HEK293T (cell line): ENCODE measurements at regions not wholly inside any gene's neighbourhood (a gene's known extent, or its start where the extent isn't known, plus 50 kb on each side); places are given as distances from the start of the nearest gene placed in this dataset.

Source experiments
- CTCF ChIA-PET: fragments of 350-600 bp; formaldehyde crosslinking; extraction: SDS; loops from one replicate; lab custom pipeline; 2021; ENCODE audit warnings: antibody characterized with exemption, inconsistent platforms; lab: Yijun Ruan, JAX
- POLR2A ChIA-PET: fragments of 350-600 bp; formaldehyde crosslinking; extraction: SDS; loops from one replicate; lab custom pipeline; 2020; ENCODE audit warnings: antibody characterized with exemption, inconsistent platforms; lab: Yijun Ruan, JAX
- DNase-seq: peaks from one replicate; pipeline ENCODE4 v3.0.0; 2012; ENCODE audit warnings: mixed read lengths; ENCODE audit errors: extremely low spot score
- ARNT ChIP-seq: fragments of 450-650 bp; IDR thresholded peaks from 2 replicates; pipeline ENCODE4 v1.6.1; 2017; ENCODE audit warnings: mild to moderate bottlenecking
- BHLHE40 ChIP-seq: fragments of 450-650 bp; IDR thresholded peaks from 2 replicates; pipeline ENCODE4 v1.6.1; 2016; ENCODE audit warnings: mild to moderate bottlenecking, moderate library complexity, borderline replicate concordance
- CTBP1 ChIP-seq: fragments of 450-650 bp; IDR thresholded peaks from 2 replicates; pipeline ENCODE4 v1.6.1; 2016; ENCODE audit warnings: borderline replicate concordance
- ELF4 ChIP-seq: fragments of 450-650 bp; IDR thresholded peaks from 2 replicates; pipeline ENCODE4 v1.6.1; 2017; ENCODE audit warnings: antibody characterized with exemption
- FOXA1 ChIP-seq: fragments of 450-650 bp; IDR thresholded peaks from 2 replicates; pipeline ENCODE4 v1.6.1; 2016; ENCODE audit warnings: mild to moderate bottlenecking
- FOXK2 ChIP-seq: fragments of 450-650 bp; IDR thresholded peaks from 2 replicates; pipeline ENCODE4 v1.6.1; 2016; ENCODE audit warnings: mild to moderate bottlenecking
- FOXM1 ChIP-seq: fragments of 450-650 bp; IDR thresholded peaks from 2 replicates; pipeline ENCODE4 v1.6.1; 2017; ENCODE audit warnings: mild to moderate bottlenecking, borderline replicate concordance
- HDGF ChIP-seq: fragments of 450-650 bp; IDR thresholded peaks from 2 replicates; pipeline ENCODE4 v1.6.1; 2017; ENCODE audit warnings: antibody characterized with exemption, borderline replicate concordance
- L3MBTL2 ChIP-seq: fragments of 450-650 bp; conservative IDR thresholded peaks from 2 replicates; pipeline ENCODE4 v1.6.1; 2016; ENCODE audit warnings: mild to moderate bottlenecking
- LEF1 ChIP-seq: fragments of 450-650 bp; IDR thresholded peaks from 2 replicates; pipeline ENCODE4 v1.6.1; 2017; ENCODE audit warnings: mild to moderate bottlenecking, borderline replicate concordance
- NFRKB ChIP-seq: fragments of 450-650 bp; IDR thresholded peaks from 2 replicates; pipeline ENCODE4 v1.6.1; 2016; ENCODE audit warnings: mild to moderate bottlenecking, moderate library complexity
- PKNOX1 ChIP-seq: fragments of 450-650 bp; IDR thresholded peaks from 2 replicates; pipeline ENCODE4 v1.6.1; 2016
- SP1 ChIP-seq: fragments of 450-650 bp; IDR thresholded peaks from 2 replicates; pipeline ENCODE4 v1.6.1; 2017
- SUZ12 ChIP-seq: fragments of 450-650 bp; IDR thresholded peaks from 2 replicates; pipeline ENCODE4 v1.6.1; 2016; ENCODE audit warnings: mild to moderate bottlenecking
- TARDBP ChIP-seq: fragments of 450-650 bp; IDR thresholded peaks from 2 replicates; pipeline ENCODE4 v1.6.1; 2016
- ZNF384 ChIP-seq: fragments of 450-650 bp; IDR thresholded peaks from 2 replicates; pipeline ENCODE4 v1.6.1; 2016

GRCh38 chr1:73411479-73411878 is 786.5 kb downstream of the LRRIQ3 start:
- CTCF ChIA-PET, result no interaction called here
- DNase-seq, result no peak
- POLR2A ChIA-PET, result no interaction called here
- TF ChIP-seq FOXK2 (no peak), L3MBTL2 (no peak), BHLHE40 (no peak), LEF1 (no peak), ARNT (no peak), FOXM1 (no peak), NFRKB (no peak), PKNOX1 (no peak), FOXA1 (no peak), ZNF384 (no peak), HDGF (no peak), ELF4 (no peak), SUZ12 (no peak), CTBP1 (no peak), TARDBP (no peak), SP1 (no peak)

DNA sequence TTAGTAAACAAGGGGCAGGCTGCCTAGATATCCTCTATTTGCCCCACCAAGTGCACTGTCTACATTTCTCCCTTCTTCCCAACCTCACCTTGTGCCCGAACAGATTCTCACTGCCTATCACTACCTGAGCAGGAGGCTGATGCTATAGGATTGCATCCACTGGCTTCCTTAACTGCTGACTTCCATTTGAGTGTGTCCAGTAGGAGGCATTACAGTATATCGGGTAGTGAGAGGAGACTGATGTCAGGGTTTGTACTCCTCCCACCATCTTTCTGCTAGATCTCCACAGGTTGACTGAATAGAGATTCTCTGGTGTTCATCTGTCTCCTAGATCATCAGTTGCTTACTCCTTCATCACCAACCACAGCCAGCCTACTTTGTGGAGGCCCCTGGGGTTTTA is 796.3 kb downstream of the LRRIQ3 start:
- no peak for DNase-seq
- POLR2A ChIA-PET, result no interaction called here
- CTCF ChIA-PET, result no interaction called here
- TF ChIP-seq HDGF (no peak), NFRKB (no peak), ARNT (no peak), CTBP1 (no peak), BHLHE40 (no peak), L3MBTL2 (no peak), FOXM1 (no peak), LEF1 (no peak), TARDBP (no peak), PKNOX1 (no peak), FOXK2 (no peak), SP1 (no peak), ZNF384 (no peak), SUZ12 (no peak), FOXA1 (no peak), ELF4 (no peak)

DNA sequence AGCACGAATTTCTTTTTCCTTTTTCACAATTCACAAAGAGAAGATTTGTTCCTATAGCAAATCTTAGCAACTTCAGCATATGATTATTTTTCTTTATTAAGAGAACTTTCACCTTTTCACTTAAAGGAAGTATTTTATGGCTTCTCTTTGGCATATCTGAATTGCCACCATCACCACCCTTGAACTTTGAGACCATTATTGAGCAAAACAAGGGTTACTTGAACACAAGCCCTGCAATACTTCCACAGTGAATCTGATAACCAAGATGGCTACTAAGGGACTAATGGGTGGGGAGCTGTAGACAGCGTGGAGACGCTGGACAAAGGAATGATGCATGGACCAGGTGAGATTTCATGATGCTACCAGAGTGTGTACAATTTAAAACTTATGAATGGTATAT is 815.0 kb downstream of the LRRIQ3 start:
- TF ChIP-seq ELF4 (no peak), BHLHE40 (no peak), FOXM1 (no peak), NFRKB (no peak), SP1 (no peak), TARDBP (no peak), FOXK2 (no peak)
- no peak for DNase-seq
- ChIA-PET POLR2A (no interaction called here), CTCF (no interaction called here)

DNA sequence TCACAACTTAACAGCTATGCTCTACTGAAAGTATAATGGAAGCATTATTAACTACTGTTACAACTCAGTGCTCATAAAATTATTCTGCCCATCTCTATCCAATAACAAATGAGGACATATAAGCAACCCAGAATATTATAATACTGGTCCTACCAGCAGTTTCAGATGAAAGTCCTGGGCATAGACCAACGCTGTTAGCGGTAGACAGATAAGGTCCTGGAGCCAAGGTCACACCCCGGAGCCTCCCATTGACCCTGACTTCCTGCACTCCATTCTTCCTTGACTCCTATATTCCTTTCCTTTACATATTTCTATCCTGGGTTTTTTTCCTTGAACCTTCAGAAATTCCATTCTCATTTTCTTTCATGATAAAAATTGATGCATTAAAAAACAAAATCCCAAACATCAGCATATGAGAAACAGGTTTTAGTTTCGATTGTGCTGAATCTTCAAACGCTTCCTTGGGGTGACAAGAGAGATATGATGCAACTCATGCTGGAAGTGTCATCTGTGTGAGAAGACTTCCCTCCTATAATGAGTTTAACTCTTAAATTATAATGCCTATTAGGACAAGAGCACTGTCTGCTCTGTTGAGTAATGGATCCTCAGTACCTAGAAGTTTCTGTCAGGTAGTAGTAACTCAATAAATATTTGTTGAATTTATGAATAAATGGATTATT is 831.1 kb downstream of the LRRIQ3 start:
- CTCF ChIA-PET, result no interaction called here
- POLR2A ChIA-PET, result no interaction called here
- no peak for DNase-seq
- no peak for TF ChIP-seq SP1
- TF ChIP-seq CTBP1, result no peak
- no peak for TF ChIP-seq ZNF384
- no peak for TF ChIP-seq L3MBTL2
- TF ChIP-seq FOXK2, result no peak
- no peak for TF ChIP-seq NFRKB
- TF ChIP-seq PKNOX1, result no peak
- TF ChIP-seq SUZ12, result no peak
- no peak for TF ChIP-seq HDGF
- no peak for TF ChIP-seq BHLHE40
- no peak for TF ChIP-seq FOXM1

GRCh38 chr1:73359001-73359400 is 839.0 kb downstream of the LRRIQ3 start:
- POLR2A ChIA-PET, result no interaction called here

More at GRCh38 chr1:73359001-73359400, 839.0 kb downstream of the LRRIQ3 start:
- CTCF ChIA-PET, result no interaction called here
- DNase-seq, result no peak
- TF ChIP-seq FOXK2, result no peak
- no peak for TF ChIP-seq ARNT
- no peak for TF ChIP-seq TARDBP
- no peak for TF ChIP-seq CTBP1
- TF ChIP-seq SUZ12, result no peak
- no peak for TF ChIP-seq NFRKB
- no peak for TF ChIP-seq L3MBTL2
- TF ChIP-seq LEF1, result no peak
- no peak for TF ChIP-seq ELF4
- no peak for TF ChIP-seq FOXA1
- no peak for TF ChIP-seq BHLHE40
- no peak for TF ChIP-seq FOXM1
- no peak for TF ChIP-seq ZNF384
- TF ChIP-seq SP1, result no peak
- no peak for TF ChIP-seq PKNOX1
- TF ChIP-seq HDGF, result no peak
